ENCODE measurements at regions not wholly inside any gene's neighbourhood (a gene's known extent, or its start where the extent isn't known, plus 50 kb on each side); places are given as distances from the start of the nearest gene placed in this dataset.

- in situ Hi-C loops (cut with HindIII; ENCODE audit: low sequenced_read_pairs): no loop called here
These were observed 474.9 kb upstream of the SOX5 start for GRCh38 chr12:24424376-24424775.

- in situ Hi-C loops (cut with HindIII; ENCODE audit: low sequenced_read_pairs): no loop called here
These were observed 474.1 kb upstream of the SOX5 start for GRCh38 chr12:24423611-24424010.

DNA sequence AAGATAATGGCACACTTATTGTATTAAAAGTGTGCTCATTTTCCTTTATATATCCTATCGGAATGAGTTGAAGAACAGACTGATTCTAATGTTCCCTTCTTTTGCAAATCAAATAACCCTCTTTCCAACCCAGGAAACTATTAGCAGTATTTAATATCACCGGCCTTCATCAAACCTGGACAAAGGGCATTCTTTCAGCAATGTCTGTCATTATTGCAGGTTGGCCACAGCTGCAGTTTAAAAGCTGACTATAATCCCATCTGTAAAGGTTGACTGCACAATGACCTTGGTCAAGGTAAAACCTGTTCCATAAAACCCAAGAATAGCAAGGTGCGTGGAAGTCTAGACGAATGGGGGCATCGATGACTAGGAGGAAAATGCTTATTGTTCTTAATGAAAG lies 472.3 kb upstream of the SOX5 start:
- in situ Hi-C loops (cut with HindIII; ENCODE audit: low sequenced_read_pairs): no loop called here

GRCh38 chr12:24418157-24418556 lies 468.7 kb upstream of the SOX5 start:
- in situ Hi-C loops (cut with HindIII; ENCODE audit: low sequenced_read_pairs): no loop called here

GRCh38 chr12:24416423-24417109 lies 467.1 kb upstream of the SOX5 start:
- in situ Hi-C loops (cut with HindIII; ENCODE audit: low sequenced_read_pairs): no loop called here

- in situ Hi-C loops (cut with HindIII; ENCODE audit: low sequenced_read_pairs): no loop called here
These were observed 466.5 kb upstream of the SOX5 start for GRCh38 chr12:24415934-24416333.

- in situ Hi-C loops (cut with HindIII; ENCODE audit: low sequenced_read_pairs): no loop called here
These were observed 465.0 kb upstream of the SOX5 start for GRCh38 chr12:24414480-24414879.

- in situ Hi-C loops (cut with HindIII; ENCODE audit: low sequenced_read_pairs): no loop called here
These were observed 462.5 kb upstream of the SOX5 start for GRCh38 chr12:24411948-24412347.

DNA sequence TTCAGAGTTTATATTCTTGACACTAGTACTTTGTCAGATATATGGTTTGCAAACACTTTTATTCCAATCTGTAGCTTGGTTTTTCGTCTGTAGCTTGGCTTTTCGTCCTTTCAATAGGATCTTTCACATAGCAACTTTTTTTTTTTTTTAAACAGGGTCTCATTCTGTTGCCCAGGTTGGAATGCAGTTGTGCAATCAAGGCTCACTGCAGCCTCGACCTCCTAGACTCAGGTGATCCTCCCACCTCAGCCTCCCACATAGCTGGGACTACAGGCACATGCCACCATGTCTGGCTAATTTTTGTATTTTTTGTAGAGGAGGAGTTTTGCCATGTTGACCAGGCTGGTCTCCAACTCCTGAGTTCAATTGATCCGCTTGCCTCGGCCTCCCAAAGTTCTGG lies 460.4 kb upstream of the SOX5 start:
- in situ Hi-C loops (cut with HindIII; ENCODE audit: low sequenced_read_pairs): no loop called here

GRCh38 chr12:24408305-24408704 lies 458.8 kb upstream of the SOX5 start:
- in situ Hi-C loops (cut with HindIII; ENCODE audit: low sequenced_read_pairs): no loop called here

- in situ Hi-C loops (cut with HindIII; ENCODE audit: low sequenced_read_pairs): no loop called here
These were observed 458.4 kb upstream of the SOX5 start for GRCh38 chr12:24407884-24408283.

DNA sequence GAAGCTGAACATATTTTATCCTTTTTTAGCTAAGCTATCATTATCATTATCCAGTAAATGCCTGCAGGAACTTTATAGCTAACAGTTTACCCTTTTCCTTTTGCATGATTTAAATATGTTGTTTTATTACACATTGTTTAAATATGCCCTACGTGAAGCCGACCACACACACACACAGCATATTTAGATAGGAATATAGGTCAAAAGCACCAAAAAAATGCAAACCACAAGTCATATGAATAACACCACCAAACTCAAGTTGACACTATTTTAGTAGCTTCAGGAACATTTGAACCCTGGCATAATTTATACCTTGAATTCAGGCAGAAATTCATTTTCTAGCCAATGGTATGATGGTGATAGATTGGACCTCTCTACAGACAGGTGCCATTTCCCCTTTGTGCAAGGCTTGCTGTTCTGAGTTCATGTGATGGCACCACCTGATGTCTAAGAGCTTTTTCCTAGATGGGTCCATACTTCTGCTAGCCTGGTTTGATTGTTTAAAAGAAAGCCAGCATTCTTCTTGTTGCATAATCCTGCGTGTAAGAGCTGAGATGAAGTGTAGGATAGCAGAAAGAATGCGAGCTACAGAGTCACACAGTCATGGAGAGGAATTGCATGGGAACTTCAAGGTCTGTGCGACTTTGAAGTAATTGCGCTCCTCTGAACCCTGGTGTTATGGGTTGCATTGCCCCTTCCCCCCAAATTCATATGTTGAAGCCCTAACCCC lies 454.8 kb upstream of the SOX5 start:
- in situ Hi-C loops (cut with HindIII; ENCODE audit: low sequenced_read_pairs): no loop called here

DNA sequence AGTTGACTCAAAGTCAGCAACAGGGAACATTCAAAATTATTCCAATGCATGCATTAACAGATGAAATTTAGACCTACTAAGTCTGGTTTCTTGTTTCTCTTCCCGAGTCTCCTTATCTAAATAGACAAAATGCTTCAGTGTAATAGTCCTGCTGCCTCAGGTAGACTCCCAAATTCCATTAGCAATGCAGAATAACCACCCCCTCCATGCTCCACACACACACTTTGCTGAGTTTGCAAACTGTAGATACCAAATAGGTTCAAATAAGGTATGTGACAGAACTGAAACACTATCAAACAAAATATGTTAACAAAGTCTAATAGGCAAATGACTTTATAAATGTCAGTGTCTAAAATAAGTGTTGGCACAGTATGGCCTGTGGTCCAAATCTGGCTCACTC lies 451.1 kb upstream of the SOX5 start:
- in situ Hi-C loops (cut with HindIII; ENCODE audit: low sequenced_read_pairs): no loop called here

- in situ Hi-C loops (cut with HindIII; ENCODE audit: low sequenced_read_pairs): no loop called here
These were observed 449.1 kb upstream of the SOX5 start for GRCh38 chr12:24398605-24399004.

- in situ Hi-C loops (cut with HindIII; ENCODE audit: low sequenced_read_pairs): no loop called here
These were observed 446.8 kb upstream of the SOX5 start for GRCh38 chr12:24396224-24396623.

DNA sequence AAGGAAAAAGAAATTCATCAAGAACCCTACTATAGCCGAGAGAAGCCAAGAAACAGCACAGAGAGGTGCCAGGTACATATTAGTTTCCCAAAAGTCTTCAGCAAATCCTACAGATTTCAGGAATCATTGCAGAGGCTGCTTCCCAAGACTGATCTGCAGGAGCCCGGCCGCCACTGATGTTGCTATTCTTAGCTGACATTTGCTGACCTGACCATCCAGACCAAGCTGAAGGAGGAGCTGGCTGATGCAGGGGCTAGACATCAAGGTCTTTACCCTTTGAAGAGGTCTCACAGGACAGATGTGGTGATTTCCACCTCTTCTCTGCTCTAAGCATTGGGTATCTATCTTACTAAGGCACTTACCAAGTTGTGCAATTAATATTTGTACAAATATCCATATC lies 444.8 kb upstream of the SOX5 start:
- in situ Hi-C loops (cut with HindIII; ENCODE audit: low sequenced_read_pairs): no loop called here

GRCh38 chr12:24393071-24393470 lies 443.6 kb upstream of the SOX5 start:
- in situ Hi-C loops (cut with HindIII; ENCODE audit: low sequenced_read_pairs): no loop called here

GRCh38 chr12:24389394-24389793 lies 439.9 kb upstream of the SOX5 start:
- in situ Hi-C loops (cut with HindIII; ENCODE audit: low sequenced_read_pairs): no loop called here

DNA sequence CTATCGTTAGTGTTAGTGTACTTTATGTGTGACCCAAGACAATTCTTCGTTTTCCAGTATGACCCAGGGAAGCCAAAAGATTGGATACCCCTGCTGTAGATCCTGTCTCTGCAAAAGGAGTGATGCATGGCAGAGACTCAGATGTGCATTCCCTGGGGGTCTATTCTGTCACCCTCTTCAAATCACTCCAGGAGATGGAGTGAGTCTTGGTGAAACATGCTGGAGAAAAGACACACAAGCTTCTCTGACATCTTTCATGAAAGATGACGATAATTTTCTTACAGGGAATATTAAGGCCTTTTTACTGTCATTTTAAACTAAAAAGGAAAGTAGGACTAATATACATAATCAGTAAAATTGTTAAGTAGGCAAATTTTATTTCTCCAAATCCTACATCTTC lies 437.9 kb upstream of the SOX5 start:
- in situ Hi-C loops (cut with HindIII; ENCODE audit: low sequenced_read_pairs): no loop called here

DNA sequence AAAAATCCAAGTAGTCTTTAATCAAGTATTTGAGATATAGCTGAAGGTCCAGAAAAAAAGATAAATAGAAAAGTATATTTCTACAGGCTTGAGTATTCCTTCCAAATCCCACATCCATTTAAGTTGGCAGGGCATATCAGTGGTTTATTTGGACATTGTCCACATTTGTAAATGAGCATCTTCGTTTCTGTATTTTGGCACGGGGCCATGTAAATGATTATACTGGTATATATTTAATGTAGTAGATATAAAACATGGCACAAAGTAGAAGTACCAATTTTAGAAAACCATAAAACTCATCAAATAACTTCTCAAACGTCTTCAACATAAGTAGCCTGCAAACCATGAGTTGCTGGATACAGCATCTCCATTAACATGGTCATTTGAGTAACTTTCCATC lies 437.4 kb upstream of the SOX5 start:
- in situ Hi-C loops (cut with HindIII; ENCODE audit: low sequenced_read_pairs): no loop called here

DNA sequence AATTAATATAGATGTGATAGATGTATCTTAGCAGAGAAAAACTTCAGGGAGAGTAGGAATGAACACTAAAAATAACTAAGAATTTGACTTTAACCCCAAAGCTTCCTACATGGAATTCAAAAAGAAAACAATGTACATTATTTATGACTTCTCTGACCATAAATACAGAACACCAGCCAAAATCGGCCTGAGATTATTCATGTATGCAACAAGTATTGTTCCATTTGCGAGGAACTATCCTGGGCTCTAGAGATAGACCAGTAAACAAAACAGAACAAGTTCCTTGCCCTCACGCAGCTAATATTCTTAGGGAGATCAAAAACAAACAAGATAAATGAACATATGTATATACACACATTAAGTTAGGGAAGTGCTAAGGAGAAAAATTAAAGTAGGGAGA lies 432.3 kb upstream of the SOX5 start:
- in situ Hi-C loops (cut with HindIII; ENCODE audit: low sequenced_read_pairs): no loop called here

DNA sequence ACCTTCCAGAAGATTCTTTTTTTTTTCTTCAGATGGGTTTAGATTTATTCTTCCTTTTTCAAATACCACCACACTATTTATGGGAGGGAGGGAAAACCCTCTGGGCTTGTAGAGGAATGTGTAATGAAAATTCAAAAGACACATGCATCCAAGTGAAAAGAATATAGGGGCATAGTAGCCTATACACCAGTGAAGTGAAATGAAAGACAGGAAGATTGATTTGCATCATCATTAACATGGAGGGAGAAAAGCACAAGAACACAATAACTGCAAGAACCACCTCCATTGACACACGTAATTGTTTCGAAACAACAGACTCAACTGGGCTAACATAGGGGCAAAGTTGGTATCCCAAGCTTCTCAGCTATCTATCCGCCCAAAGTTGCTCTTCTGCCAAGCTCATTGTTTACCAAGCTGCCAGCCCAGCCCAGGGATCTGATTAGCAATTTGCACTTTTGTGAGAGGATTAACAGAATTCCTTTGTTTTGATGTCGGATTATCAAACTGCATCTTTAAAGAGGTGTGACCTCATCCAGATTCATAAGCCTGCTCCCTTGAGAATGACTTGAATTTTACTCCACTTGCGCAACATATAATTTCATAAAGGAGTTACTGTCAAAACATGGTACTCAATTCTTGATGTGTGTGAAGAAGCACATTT lies 430.5 kb upstream of the SOX5 start:
- in situ Hi-C loops (cut with HindIII; ENCODE audit: low sequenced_read_pairs): no loop called here

All from endothelial cell of hepatic sinusoid (primary cell).